ENCODE measurements at regions not wholly inside any gene's neighbourhood (a gene's known extent, or its start where the extent isn't known, plus 50 kb on each side); places are given as distances from the start of the nearest gene placed in this dataset.

- DNase-seq (ENCODE audit: low spot score) (no peak), ATAC-seq (ENCODE audit: low FRiP score) (no peak)
- no peak for TF ChIP-seq CTCF (IDR thresholded peaks at IDR 0.05)
Measured at GRCh38 chr2:221657806-221658205, 85.7 kb upstream of the EPHA4 start.

- ATAC-seq (ENCODE audit: low FRiP score) = no peak
- no peak for DNase-seq (ENCODE audit: low spot score)
- TF ChIP-seq CTCF (IDR thresholded peaks at IDR 0.05) = no peak
Measured at GRCh38 chr2:221655300-221655699, 83.2 kb upstream of the EPHA4 start.

GRCh38 chr2:221653182-221653581, 81.1 kb upstream of the EPHA4 start:
- ATAC-seq (ENCODE audit: low FRiP score) (no peak), DNase-seq (ENCODE audit: low spot score) (no peak)
- no peak for TF ChIP-seq CTCF (IDR thresholded peaks at IDR 0.05)

- ATAC-seq (ENCODE audit: low FRiP score) = no peak
- no peak for TF ChIP-seq CTCF (IDR thresholded peaks at IDR 0.05)
- DNase-seq (ENCODE audit: low spot score) = no peak
Measured at GRCh38 chr2:221649051-221649775, 77.1 kb upstream of the EPHA4 start.

GRCh38 chr2:221642447-221642846, 70.3 kb upstream of the EPHA4 start:
- DNase-seq (ENCODE audit: low spot score) = no peak
- TF ChIP-seq CTCF (IDR thresholded peaks at IDR 0.05) = no peak
- no peak for ATAC-seq (ENCODE audit: low FRiP score)

- TF ChIP-seq CTCF (IDR thresholded peaks at IDR 0.05) = no peak
- ATAC-seq (ENCODE audit: low FRiP score) (no peak), DNase-seq (ENCODE audit: low spot score) (no peak)
Measured at GRCh38 chr2:221641181-221641871, 69.2 kb upstream of the EPHA4 start.

- TF ChIP-seq CTCF (IDR thresholded peaks at IDR 0.05) = no peak
- DNase-seq (ENCODE audit: low spot score) = no peak
- ATAC-seq (ENCODE audit: low FRiP score) = no peak
Measured at GRCh38 chr2:221640686-221641085, 68.6 kb upstream of the EPHA4 start.

Measured in omental fat pad (tissue), 3 donors.